PC-9 (cell line): ENCODE measurements at regions not wholly inside any gene's neighbourhood (a gene's known extent, or its start where the extent isn't known, plus 50 kb on each side); places are given as distances from the start of the nearest gene placed in this dataset.

Experiments used
- CTCF ChIP-seq: fragments of 200-600 bp; sonication (generic); conservative IDR thresholded peaks from 2 replicates; pipeline ENCODE4 v1.6.1; 2017; ENCODE audit warnings: mixed run types, antibody characterized with exemption, mild to moderate bottlenecking, moderate library complexity
- EZH2 ChIP-seq: fragments of 200-600 bp; sonication (generic); IDR thresholded peaks from 2 replicates; pipeline ENCODE4 v1.8.0; 2017; ENCODE audit warnings: antibody characterized with exemption, low read depth

- TF ChIP-seq EZH2 (no peak), CTCF (no peak)
Observed at GRCh38 chrX:27039332-27039731, 423.8 kb downstream of the PPP4R3C start.
